Suppressor macrophage treated with lipopolysaccharide for 4 hours (primary cell): ENCODE measurements at regions not wholly inside any gene's neighbourhood (a gene's known extent, or its start where the extent isn't known, plus 50 kb on each side); places are given as distances from the start of the nearest gene placed in this dataset.
A peak's percentile ranks its signal among the peaks of the same experiment; 100 is the strongest.
"Not testable (repeated sequence)": the region's sequence is repeated elsewhere in the genome, so short reads cannot be mapped to it uniquely, and the experiment has no call there.

ENCODE experiments used
- DNase-seq: peaks from one replicate; pipeline ENCODE4 v3.0.0-alpha.2; 2020

- no peak for DNase-seq
Observed at GRCh38 chr6:8941577-8941976, 506.2 kb upstream of the SLC35B3 start.

- DNase-seq = no peak
Observed at GRCh38 chr6:8940356-8940755, 505.0 kb upstream of the SLC35B3 start.

DNA sequence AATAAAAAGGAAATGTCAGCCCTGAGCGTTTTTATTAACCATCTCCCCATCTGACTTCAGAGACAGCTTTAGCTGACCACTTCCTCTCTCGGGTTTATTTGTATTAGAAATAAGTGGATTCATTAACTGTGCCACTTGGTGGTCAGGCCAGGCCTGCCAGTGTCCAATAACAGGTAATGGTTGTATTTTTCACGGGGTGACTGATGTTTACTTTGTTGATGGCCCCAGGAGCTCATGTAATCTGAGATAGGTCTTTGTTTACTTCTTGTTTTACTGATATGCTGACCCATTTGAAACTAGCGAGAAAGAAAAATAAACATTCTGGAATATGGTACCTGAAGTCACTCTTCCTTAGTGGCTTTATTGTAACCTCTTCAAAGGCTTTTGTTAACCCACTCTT lies 504.3 kb upstream of the SLC35B3 start:
- DNase-seq = no peak

DNA sequence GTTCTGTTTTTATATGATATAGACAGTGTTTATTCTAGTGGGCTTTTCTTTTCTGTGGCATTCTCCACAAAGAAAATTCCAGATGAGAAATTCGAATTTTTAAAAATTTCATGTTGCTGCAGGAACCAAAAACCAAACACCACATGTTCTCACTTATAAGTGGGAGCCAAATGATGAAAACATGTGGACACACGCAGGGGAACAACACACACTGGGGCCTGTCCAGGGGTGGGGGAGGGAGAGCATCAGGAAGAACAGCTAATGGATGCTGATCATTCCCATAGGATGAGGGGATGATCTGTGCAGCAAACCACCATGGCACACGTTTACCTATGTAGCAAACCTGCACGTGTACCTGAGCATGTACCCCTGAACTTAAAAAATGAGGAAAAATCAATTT lies 499.0 kb upstream of the SLC35B3 start:
- no peak for DNase-seq

DNA sequence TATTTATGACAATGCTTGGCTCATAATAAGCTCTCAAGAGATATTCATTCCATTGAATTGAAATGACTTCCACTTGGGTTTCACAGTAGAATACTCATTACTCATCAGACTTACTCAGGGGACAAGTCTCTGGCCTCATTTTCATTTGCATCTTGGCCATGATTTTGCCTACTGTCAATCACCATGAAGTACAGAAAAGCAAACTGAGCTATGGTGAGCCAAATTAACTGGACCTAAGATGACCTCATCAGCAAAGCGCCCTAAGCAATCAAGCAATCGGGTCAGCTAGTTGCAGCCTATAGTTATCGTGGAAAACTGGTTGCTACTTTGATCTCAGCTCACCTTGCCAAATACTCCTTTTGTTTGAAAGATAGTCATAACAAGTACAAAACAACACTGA lies 494.7 kb upstream of the SLC35B3 start:
- no peak for DNase-seq

- DNase-seq = not testable (repeated sequence)
Observed at GRCh38 chr6:8920244-8920643, 484.9 kb upstream of the SLC35B3 start.

DNA sequence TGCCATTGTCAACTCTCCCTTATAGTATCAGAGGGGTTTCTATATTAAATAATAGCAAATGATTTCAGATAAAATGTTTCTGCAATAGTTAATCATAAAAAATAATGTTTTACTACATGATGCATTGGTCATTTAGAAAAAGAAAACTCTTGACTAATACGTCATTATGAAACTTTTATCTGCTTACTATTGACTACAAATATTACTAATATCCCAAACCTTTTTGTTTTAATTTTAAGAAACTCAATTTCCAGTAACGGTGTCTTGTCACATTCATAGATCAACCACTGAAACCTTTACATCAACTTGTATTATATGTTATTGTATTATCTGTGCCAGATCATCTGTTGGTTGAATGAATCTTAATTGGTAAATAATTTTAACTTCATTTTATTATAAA lies 482.9 kb upstream of the SLC35B3 start:
- no peak for DNase-seq

- DNase-seq = no peak
Observed at GRCh38 chr6:8914700-8915099, 479.4 kb upstream of the SLC35B3 start.

DNA sequence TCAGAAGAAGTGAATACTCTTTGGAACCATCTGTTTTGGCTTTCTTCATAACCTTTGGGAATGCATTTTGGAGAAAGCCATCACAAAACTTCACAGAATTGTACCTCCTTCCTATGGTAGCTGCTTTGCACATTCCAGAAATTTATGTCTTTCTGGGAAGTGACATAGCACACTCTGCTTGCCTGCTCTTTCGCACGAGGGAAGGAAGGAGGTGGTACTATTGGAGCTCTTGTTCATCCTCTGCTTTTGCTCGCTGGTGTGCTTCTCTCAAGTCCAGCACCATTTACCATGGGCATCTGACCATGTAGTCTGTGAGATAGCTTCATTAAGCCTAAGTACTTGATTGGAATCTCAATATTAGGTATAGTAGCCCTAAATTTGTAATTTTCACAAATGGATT lies 473.3 kb upstream of the SLC35B3 start:
- no peak for DNase-seq

- no peak for DNase-seq
Observed at GRCh38 chr6:8906699-8907098, 471.4 kb upstream of the SLC35B3 start.

DNA sequence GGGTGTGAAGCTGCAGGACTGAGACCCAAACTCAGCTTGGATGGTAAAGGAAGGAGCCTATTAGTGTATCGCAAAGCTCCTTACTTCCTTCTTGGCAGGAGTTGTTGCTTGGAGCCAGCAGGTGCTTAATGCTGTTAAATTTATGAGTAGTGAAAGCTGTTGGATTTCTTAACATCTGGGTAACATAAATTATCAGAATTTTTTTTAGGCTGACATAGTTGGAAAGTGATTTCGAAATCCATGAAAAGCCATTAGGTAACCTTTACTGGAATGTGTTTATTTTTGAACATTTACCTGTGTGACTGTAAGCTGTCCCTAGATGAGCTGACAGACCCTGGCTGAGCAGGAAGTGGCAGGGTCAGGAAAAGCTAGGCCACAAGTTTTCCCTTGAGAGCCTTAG lies 470.4 kb upstream of the SLC35B3 start:
- no peak for DNase-seq

GRCh38 chr6:8904754-8905153 lies 469.4 kb upstream of the SLC35B3 start:
- DNase-seq = no peak

DNA sequence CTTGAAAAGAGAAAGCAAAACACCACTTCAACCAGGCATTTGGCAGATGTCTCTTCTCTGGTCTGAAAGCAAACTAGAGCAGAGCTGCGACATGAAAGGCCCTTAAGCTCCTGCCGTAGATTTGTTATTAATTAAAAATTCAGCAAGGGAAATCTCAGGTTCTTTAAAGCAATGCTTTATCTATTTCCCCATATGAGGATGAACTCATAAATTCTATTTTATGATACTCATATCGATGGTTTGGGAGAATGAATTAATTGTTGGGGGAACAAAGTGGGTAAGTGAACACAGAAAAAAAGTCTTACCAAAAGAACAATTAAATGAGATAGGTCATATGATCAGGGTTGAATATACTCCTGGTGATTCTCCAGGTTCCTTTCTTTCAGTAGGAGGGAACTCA lies 464.7 kb upstream of the SLC35B3 start:
- no peak for DNase-seq

DNA sequence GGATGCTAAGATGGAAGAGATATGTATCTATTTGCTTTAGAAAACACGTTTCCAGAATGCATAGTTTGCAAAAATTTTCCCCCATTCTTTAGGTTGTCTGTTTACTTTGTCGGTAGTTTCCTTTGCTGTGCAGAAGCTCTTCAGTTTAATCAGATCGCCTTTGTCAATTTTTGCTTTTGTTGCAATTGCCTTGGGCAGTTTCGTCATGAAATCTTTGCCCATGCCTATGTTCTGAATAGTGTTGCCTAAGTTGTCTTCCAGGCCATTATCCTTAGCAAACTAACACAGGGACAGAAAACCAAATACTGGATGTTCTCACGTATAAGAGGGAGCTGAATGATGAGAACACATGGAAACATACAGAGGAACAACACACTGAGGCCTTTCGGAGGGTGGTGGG lies 454.2 kb upstream of the SLC35B3 start:
- no peak for DNase-seq

DNA sequence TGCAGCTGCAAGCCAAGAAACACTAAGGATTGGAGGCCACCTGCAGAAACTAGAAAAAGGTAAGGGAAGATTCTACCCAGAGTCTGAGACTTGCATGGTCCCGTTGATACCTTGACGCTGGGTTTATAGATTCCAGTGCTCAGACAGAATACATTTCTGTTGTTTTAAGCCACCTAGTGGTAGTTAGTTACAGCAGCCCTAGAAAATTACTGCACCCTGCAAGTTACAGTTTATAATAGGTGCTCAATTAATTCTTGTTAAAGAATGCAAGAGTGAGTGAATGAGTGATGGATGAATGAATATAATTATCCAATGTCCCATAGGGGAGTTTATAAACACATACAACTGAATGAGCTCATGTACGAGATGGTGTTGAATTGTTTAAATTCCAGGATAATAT lies 453.1 kb upstream of the SLC35B3 start:
- peak; percentile 38 for DNase-seq

- DNase-seq = peak; percentile 60
Observed at GRCh38 chr6:8881663-8882062, 446.3 kb upstream of the SLC35B3 start.

- DNase-seq = peak; percentile 4
Observed at GRCh38 chr6:8879334-8879733, 444.0 kb upstream of the SLC35B3 start.

DNA sequence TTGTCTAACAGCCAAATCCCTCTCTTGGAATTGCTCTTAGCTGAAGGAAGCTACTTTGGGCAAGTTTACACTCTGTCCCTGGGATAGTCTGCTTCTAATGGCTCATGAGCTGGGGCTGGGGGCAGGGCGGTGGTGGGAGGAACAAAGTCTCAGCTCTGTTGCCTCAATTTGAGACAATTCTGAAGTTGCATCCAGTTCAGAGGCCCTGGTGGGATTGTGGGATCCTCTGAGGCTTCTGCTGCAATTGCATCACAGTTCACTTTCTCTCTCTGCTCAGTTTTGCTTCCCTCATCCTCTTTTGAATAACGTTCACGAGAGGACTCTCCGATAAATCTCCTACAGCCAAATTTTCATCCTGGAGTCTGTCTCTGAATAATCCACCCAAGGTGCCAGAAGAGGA lies 440.6 kb upstream of the SLC35B3 start:
- DNase-seq = peak; percentile 3

DNA sequence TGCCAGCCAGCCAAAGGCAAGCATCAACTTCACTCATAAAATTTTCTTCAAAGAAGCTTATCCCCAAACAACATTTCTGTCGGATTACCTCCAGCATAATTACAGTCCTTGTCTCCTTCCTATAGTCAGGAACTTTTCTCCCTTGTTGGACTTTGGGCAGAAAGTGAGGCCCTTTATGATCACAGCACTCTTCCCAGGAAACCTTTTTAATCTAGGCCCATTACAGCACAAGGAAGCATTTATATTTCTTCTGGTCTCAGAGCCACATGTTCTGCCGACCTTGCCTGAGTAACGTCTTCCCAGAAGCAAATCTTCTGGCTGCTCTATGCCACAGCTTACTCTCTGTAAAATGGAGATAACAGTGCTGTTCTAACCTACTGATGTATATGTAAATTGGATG lies 437.2 kb upstream of the SLC35B3 start:
- DNase-seq = no peak

DNA sequence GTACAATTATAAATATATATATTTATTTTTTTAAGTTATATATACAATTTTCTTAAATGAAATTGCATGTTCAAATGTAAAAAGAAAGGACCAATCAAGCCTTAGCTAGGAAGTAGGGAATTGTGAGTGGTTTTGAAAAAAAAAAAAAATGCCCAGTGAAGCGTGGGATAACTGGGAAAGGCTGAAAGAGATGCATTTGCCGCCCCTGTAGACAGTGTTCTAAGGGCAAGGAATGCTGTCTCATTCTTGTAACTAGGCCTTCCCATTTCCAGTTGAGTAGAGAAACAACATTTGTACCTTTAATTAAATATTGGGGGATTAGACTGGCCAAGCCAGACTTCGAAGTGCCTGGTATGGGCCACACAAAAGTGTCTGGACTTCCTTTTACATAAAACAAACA lies 430.1 kb upstream of the SLC35B3 start:
- DNase-seq = no peak

DNA sequence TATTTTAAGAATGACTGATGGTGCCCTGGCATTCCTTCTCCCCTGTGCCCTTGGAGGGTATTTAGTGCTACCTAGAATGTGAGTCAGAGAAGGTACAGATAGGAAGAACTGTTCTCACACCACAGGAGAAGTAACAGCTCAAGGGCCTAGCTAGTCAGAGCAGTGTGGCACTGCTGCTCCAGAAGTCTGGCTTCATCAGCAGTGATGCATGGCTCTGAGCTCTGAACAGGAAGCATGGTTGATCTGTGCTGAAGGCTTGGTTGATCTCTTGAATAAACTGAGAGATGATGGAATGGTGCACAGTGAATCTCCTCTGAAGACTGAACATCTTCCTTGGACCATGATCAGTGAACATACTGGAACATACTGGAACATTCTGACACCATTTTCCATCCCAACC lies 425.3 kb upstream of the SLC35B3 start:
- DNase-seq = no peak

GRCh38 chr6:8859501-8859900 lies 424.2 kb upstream of the SLC35B3 start:
- no peak for DNase-seq

DNA sequence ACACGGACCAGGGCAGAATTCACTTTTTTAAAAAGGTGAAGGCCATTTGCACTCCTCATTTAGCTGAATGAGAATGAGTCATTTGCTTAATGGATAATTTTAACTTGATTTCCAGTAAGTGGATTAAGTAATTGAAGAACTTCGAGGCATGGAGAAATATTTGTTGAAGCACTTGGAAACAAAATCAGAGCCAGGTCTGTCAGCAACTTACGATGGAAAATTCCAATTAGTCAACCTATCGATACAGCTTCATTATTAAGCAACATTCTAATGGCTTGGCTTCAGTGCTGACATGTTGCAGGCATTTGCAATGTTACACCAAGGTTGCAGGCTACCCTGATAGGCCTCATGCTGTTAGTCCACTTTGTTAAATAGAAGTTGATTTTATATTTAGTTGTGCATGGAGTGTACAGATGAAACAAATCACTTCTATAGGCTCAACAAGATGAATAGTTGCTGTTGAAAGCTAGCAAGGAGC lies 423.5 kb upstream of the SLC35B3 start:
- no peak for DNase-seq

- no peak for DNase-seq
Observed at GRCh38 chr6:8857160-8857559, 421.8 kb upstream of the SLC35B3 start.

- no peak for DNase-seq
Observed at GRCh38 chr6:8855411-8855810, 420.1 kb upstream of the SLC35B3 start.

DNA sequence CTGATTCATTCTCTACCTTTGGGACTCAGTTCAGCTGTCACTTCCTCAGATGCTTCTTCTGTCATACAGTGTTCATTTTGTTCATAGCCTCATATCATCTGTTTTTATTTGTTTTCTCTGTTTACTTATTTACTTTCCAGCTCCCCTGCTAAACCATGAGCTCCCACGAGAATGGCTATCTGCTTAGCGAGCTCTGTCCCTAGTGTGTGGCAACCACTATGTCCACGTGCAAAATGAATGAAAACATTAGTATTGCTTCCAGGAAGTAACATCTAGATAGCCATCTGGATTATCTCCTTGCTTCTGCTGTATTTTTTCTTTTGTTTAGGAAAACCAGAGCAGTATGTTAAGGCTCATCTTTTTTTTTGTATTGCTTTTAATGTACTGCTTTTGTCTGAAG lies 417.0 kb upstream of the SLC35B3 start:
- DNase-seq = no peak
